ENCODE measurements at regions not wholly inside any gene's neighbourhood (a gene's known extent, or its start where the extent isn't known, plus 50 kb on each side); places are given as distances from the start of the nearest gene placed in this dataset.

GRCh38 chr5:96262105-96262504 is 170.9 kb downstream of the PCSK1 start:
- Histone ChIP-seq H3K4me3 (replicated peaks in 1 of 3) (no peak overlapping the region), H3K36me3 (no peaks in the 10 kb centered on the region), H3K9me3 (no peaks in the 10 kb centered on the region), H3K27ac (no peak overlapping the region), H3K27me3 (no peaks in the 10 kb centered on the region), H3K4me1 (peaks cover 0 to 7% of the 10 kb centered on the region in 2 donors)
- no peak for DNase-seq
- TF ChIP-seq CTCF (IDR thresholded peaks at IDR 0.05) (no peak), POLR2A (IDR thresholded peaks at IDR 0.05) (no peak)
- intact Hi-C loops (cut with DNase I): no loop called here
- 56 to 67% methylated on average over 3 of the region's 3 CpGs for WGBS, 2 donors

GRCh38 chr5:96260009-96260408 is 173.0 kb downstream of the PCSK1 start:
- Histone ChIP-seq H3K27ac (no peak overlapping the region), H3K4me3 (replicated peaks in 1 of 3) (no peak overlapping the region)

GRCh38 chr5:96259151-96259772 is 173.8 kb downstream of the PCSK1 start:
- intact Hi-C loops (cut with DNase I): no loop called here
- no peak for TF ChIP-seq CTCF (IDR thresholded peaks at IDR 0.05)
- TF ChIP-seq POLR2A (IDR thresholded peaks at IDR 0.05): no peak

More at GRCh38 chr5:96260009-96260408, 173.0 kb downstream of the PCSK1 start:
- Histone ChIP-seq H3K9me3 (no peaks in the 10 kb centered on the region), H3K27me3 (no peaks in the 10 kb centered on the region), H3K4me1 (peaks cover 0 to 13% of the 10 kb centered on the region in 2 donors), H3K36me3 (no peaks in the 10 kb centered on the region)
- no peak for DNase-seq
- TF ChIP-seq CTCF (IDR thresholded peaks at IDR 0.05): no peak
- no peak for TF ChIP-seq POLR2A (IDR thresholded peaks at IDR 0.05)
- 87 to 94% methylated on average over 5 of the region's 5 CpGs for WGBS, 2 donors
- intact Hi-C loops (cut with DNase I): no loop called here

GRCh38 chr5:96258692-96259091 is 174.4 kb downstream of the PCSK1 start:
- Histone ChIP-seq H3K36me3 (no peaks in the 10 kb centered on the region), H3K27ac (no peak overlapping the region), H3K4me1 (peaks cover 0 to 13% of the 10 kb centered on the region in 2 donors), H3K27me3 (no peaks in the 10 kb centered on the region), H3K9me3 (no peaks in the 10 kb centered on the region), H3K4me3 (replicated peaks in 1 of 3) (no peak overlapping the region)
- no peak for DNase-seq
- intact Hi-C loops (cut with DNase I): no loop called here
- TF ChIP-seq CTCF (IDR thresholded peaks at IDR 0.05): no peak
- TF ChIP-seq POLR2A (IDR thresholded peaks at IDR 0.05): no peak

More at GRCh38 chr5:96259151-96259772, 173.8 kb downstream of the PCSK1 start:
- H3K27me3 ChIP-seq: no peaks in the 10 kb centered on the region
- DNase-seq: no peak
- H3K4me1 ChIP-seq: peaks cover 0 to 13% of the 10 kb centered on the region in 2 donors
- WGBS, 2 donors: 72 to 78% methylated on average over 2 of the region's 2 CpGs
- H3K4me3 ChIP-seq (replicated peaks in 1 of 3): no peak overlapping the region
- H3K36me3 ChIP-seq: no peaks in the 10 kb centered on the region
- no peaks in the 10 kb centered on the region for H3K9me3 ChIP-seq
- H3K27ac ChIP-seq: no peak overlapping the region

- Histone ChIP-seq H3K27ac (no peak overlapping the region), H3K36me3 (no peaks in the 10 kb centered on the region), H3K27me3 (no peaks in the 10 kb centered on the region), H3K4me3 (replicated peaks in 1 of 3) (no peak overlapping the region), H3K4me1 (peaks cover 0 to 13% of the 10 kb centered on the region in 2 donors), H3K9me3 (no peaks in the 10 kb centered on the region)
- no peak for DNase-seq
- TF ChIP-seq CTCF (IDR thresholded peaks at IDR 0.05) (no peak), POLR2A (IDR thresholded peaks at IDR 0.05) (no peak)
- 76 to 89% methylated on average over 2 of the region's 2 CpGs for WGBS, 2 donors
- intact Hi-C loops (cut with DNase I): no loop called here
Measured at GRCh38 chr5:96257904-96258303, 175.1 kb downstream of the PCSK1 start.
